ENCODE measurements at regions not wholly inside any gene's neighbourhood (a gene's known extent, or its start where the extent isn't known, plus 50 kb on each side); places are given as distances from the start of the nearest gene placed in this dataset.

DNA sequence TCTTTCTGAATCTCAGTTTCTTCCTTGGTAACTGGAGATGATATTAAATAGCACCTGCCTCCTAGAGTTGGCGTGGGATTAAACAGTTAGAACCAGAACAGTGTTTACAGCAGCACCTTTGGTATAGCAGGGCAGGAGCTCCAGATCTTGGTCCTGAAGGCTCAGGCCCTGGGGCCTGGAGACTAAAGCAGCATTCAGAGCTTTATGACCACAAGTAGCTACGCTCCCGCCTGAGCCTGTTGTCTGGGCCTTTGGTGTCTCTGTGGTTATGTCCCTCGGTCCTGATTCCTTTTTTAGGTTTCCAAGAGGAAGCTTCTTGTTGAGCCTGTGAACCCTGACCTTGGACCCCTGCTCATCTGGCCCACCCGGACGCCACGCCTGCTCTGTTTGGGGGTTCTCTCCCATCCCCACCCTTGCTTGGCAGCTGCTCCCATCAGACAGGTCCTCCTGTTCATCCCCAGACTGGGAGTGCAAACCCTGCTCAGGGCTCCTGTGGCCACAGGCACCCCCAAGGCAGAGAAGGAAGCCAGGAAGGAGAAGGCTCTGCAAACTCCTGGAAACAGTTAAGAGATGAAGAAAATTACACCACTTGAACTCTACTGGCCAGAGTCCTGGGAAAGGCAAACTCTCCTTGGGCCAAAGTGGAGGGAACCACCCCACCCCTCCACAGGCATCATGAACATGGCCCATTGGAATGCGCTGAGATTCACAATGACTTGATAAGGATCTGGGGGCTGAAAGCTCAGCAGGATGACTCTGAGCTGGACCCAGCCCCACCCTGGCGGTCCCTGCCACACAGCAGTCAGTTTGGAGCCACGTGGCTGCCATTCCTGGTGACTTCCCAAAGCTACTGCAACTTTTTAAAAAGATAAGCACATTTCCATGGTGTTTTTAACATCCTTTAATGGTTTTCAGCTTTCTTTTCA is 50.1 kb upstream of the TMEM72 start:
- TF ChIP-seq, protein P1, sequence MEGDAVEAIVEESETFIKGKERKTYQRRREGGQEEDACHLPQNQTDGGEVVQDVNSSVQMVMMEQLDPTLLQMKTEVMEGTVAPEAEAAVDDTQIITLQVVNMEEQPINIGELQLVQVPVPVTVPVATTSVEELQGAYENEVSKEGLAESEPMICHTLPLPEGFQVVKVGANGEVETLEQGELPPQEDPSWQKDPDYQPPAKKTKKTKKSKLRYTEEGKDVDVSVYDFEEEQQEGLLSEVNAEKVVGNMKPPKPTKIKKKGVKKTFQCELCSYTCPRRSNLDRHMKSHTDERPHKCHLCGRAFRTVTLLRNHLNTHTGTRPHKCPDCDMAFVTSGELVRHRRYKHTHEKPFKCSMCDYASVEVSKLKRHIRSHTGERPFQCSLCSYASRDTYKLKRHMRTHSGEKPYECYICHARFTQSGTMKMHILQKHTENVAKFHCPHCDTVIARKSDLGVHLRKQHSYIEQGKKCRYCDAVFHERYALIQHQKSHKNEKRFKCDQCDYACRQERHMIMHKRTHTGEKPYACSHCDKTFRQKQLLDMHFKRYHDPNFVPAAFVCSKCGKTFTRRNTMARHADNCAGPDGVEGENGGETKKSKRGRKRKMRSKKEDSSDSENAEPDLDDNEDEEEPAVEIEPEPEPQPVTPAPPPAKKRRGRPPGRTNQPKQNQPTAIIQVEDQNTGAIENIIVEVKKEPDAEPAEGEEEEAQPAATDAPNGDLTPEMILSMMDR (conservative IDR thresholded peaks at IDR 0.05): no peak
- TF ChIP-seq EZH2 (IDR thresholded peaks at IDR 0.05; ENCODE audit: low read depth): no peak

Data from PC-9 (cell line).